ENCODE measurements at regions not wholly inside any gene's neighbourhood (a gene's known extent, or its start where the extent isn't known, plus 50 kb on each side); places are given as distances from the start of the nearest gene placed in this dataset.

- Histone ChIP-seq H3F3A (ENCODE audit: insufficient read depth, low read length, poor library complexity, severe bottlenecking) (no peaks in the 10 kb centered on the region), H3K9me3 (ENCODE audit: low read length) (no peaks in the 10 kb centered on the region), H3K4me2 (ENCODE audit: low read length) (no peak overlapping the region), H3K27me3 (ENCODE audit: insufficient read depth, low read depth, low read length) (no peaks in the 10 kb centered on the region), H3K79me2 (replicated peaks; ENCODE audit: insufficient read depth, low read length) (no peaks in the 10 kb centered on the region), H3K27ac (ENCODE audit: low read length) (no peak overlapping the region), H3K4me3 (ENCODE audit: low read length) (no peak overlapping the region), H4K20me1 (ENCODE audit: insufficient read depth) (no peaks in the 10 kb centered on the region), H2AFZ (ENCODE audit: low read depth, low read length) (no peak overlapping the region), H3K9me2 (ENCODE audit: insufficient read depth, low read length) (no peaks in the 10 kb centered on the region), H3K36me3 (ENCODE audit: insufficient read depth, low read length) (no peaks in the 10 kb centered on the region), H3K9ac (ENCODE audit: low read length) (no peak overlapping the region)
- no peak for TF ChIP-seq REST (IDR thresholded peaks at IDR 0.05; ENCODE audit: borderline replicate concordance)
Measured at GRCh38 chr1:5497503-5497902, 494.7 kb downstream of the NPHP4 start.

GRCh38 chr1:5495596-5496410 is 496.4 kb downstream of the NPHP4 start:
- no peak overlapping the region for H3K4me3 ChIP-seq (ENCODE audit: low read length)
- H3K9me3 ChIP-seq (ENCODE audit: low read length) = no peaks in the 10 kb centered on the region
- H3F3A ChIP-seq (ENCODE audit: insufficient read depth, low read length, poor library complexity, severe bottlenecking) = no peaks in the 10 kb centered on the region
- no peak overlapping the region for H2AFZ ChIP-seq (ENCODE audit: low read depth, low read length)
- no peaks in the 10 kb centered on the region for H4K20me1 ChIP-seq (ENCODE audit: insufficient read depth)
- H3K27ac ChIP-seq (ENCODE audit: low read length) = no peak overlapping the region
- no peaks in the 10 kb centered on the region for H3K36me3 ChIP-seq (ENCODE audit: insufficient read depth, low read length)
- no peaks in the 10 kb centered on the region for H3K27me3 ChIP-seq (ENCODE audit: insufficient read depth, low read depth, low read length)
- no peaks in the 10 kb centered on the region for H3K79me2 ChIP-seq (replicated peaks; ENCODE audit: insufficient read depth, low read length)
- no peak for TF ChIP-seq RAD21 (conservative IDR thresholded peaks at IDR 0.05)
- TF ChIP-seq REST (IDR thresholded peaks at IDR 0.05; ENCODE audit: borderline replicate concordance) = no peak
- no peak for TF ChIP-seq SMC3 (conservative IDR thresholded peaks at IDR 0.05; ENCODE audit: poor library complexity)
- no peak for TF ChIP-seq POLR2AphosphoS5 (IDR thresholded peaks at IDR 0.05)
- TF ChIP-seq MXI1 (conservative IDR thresholded peaks at IDR 0.05; ENCODE audit: poor library complexity, severe bottlenecking) = no peak
- TF ChIP-seq CTCF (IDR thresholded peaks at IDR 0.05; ENCODE audit: poor library complexity, severe bottlenecking) = no peak
- TF ChIP-seq EP300 (conservative IDR thresholded peaks at IDR 0.05; ENCODE audit: poor library complexity, severe bottlenecking) = no peak
- TF ChIP-seq TAF1 (IDR thresholded peaks at IDR 0.05; ENCODE audit: low read depth) = no peak
- TF ChIP-seq EZH2 (IDR thresholded peaks at IDR 0.05; ENCODE audit: borderline replicate concordance, insufficient read depth, low read length, poor library complexity, severe bottlenecking) = no peak
- no peak overlapping the region for H3K4me2 ChIP-seq (ENCODE audit: low read length)
- H3K9me2 ChIP-seq (ENCODE audit: insufficient read depth, low read length) = no peaks in the 10 kb centered on the region
- no peak overlapping the region for H3K9ac ChIP-seq (ENCODE audit: low read length)
